Endothelial cell of umbilical vein (primary cell): ENCODE measurements at regions not wholly inside any gene's neighbourhood (a gene's known extent, or its start where the extent isn't known, plus 50 kb on each side); places are given as distances from the start of the nearest gene placed in this dataset.

ENCODE experiments used
- BruUV-seq: library from RNA; stranded (reverse); fragments of 400-500 nt; replicated peaks from 2 replicates; lab custom pipeline; 2021; lab: Mats Ljungman, UMichigan
- CTCF ChIA-PET: fragments of 300-600, 350-600 bp; sonication (Branson Sonifier 250); formaldehyde crosslinking; loops from one replicate; lab custom pipeline; 2021; ENCODE audit warnings: antibody characterized with exemption, inconsistent platforms; lab: Charles Lee
- POLR2A ChIA-PET: fragments of 300-600, 350-600 bp; sonication (Branson Sonifier 250); formaldehyde crosslinking; loops from one replicate; lab custom pipeline; 2021; ENCODE audit warnings: antibody characterized with exemption, inconsistent platforms; lab: Charles Lee
- DNase-seq: peaks from one replicate; pipeline ENCODE4 v3.0.0-alpha.2; 2011; ENCODE audit warnings: low read depth, low spot score
- FAIRE-seq: peaks from 2 replicates; lab custom pipeline; 2011; peaks lifted over from hg19 to GRCh38; lab: Jason Lieb, UNC
- H2AFZ ChIP-seq: 2 replicates; pipeline ENCODE4 v1.6.0; 2012; ENCODE audit warnings: low read depth, low read length, control low read depth, inconsistent platforms
- H3K27ac ChIP-seq: 2 replicates; pipeline ENCODE4 v1.5.1; 2011; ENCODE audit warnings: low read depth, mild to moderate bottlenecking, control low read depth, low read length, moderate library complexity; ENCODE audit not compliant: insufficient read depth
- H3K27me3 ChIP-seq, 2 experiments: 2 replicates each; pipeline versions ENCODE4 v1.6.0 to v1.6.1; 2011; ENCODE audit warnings: low read length in 2 of 2, mixed read lengths in 1 of 2; ENCODE audit not compliant: control insufficient read depth in 2 of 2, insufficient read depth in 2 of 2
- H3K36me3 ChIP-seq, 2 experiments: 2 replicates in 1 of 2; 3 replicates in 1 of 2; pipeline ENCODE4 v1.5.1; 2011; ENCODE audit warnings: low read length in 2 of 2, mild to moderate bottlenecking in 1 of 2, moderate library complexity in 1 of 2; ENCODE audit not compliant: control insufficient read depth in 2 of 2, insufficient read depth in 2 of 2; ENCODE audit errors: extremely low read depth in 1 of 2
- H3K4me1 ChIP-seq: 3 replicates; pipeline ENCODE4 v1.5.1; 2011; ENCODE audit warnings: mild to moderate bottlenecking, low read length; ENCODE audit not compliant: control insufficient read depth, insufficient read depth; ENCODE audit errors: extremely low read depth
- H3K4me2 ChIP-seq: 2 replicates; pipeline ENCODE4 v1.6.1; 2011; ENCODE audit warnings: low read length, control low read depth, mixed read lengths; ENCODE audit not compliant: insufficient read depth
- H3K4me3 ChIP-seq, 3 experiments: fragments of 200-600 bp in 1 of 3; sonication (generic), shearing (Covaris generic) in 1 of 3; replicated peaks in 1 of 3; 2 replicates each; pipeline ENCODE4 v1.5.1; 2011 to 2016; ENCODE audit warnings: control low read depth in 3 of 3, low read length in 3 of 3, mild to moderate bottlenecking in 2 of 3, inconsistent platforms in 1 of 3, low read depth in 1 of 3, moderate library complexity in 1 of 3; ENCODE audit not compliant: insufficient read depth in 1 of 3
- H3K79me2 ChIP-seq: 2 replicates; pipeline ENCODE4 v1.6.0; 2012; ENCODE audit warnings: low read length, inconsistent platforms; ENCODE audit not compliant: control insufficient read depth, insufficient read depth
- H3K9ac ChIP-seq: replicated peaks from 2 replicates; pipeline ENCODE3; 2011; ENCODE audit warnings: low read length, control low read depth; ENCODE audit not compliant: insufficient read depth; ENCODE audit errors: extremely low read depth
- H3K9me1 ChIP-seq: replicated peaks from 3 replicates; pipeline ENCODE4 v1.6.0; 2011; ENCODE audit warnings: mild to moderate bottlenecking, low read length; ENCODE audit not compliant: control insufficient read depth, insufficient read depth; ENCODE audit errors: extremely low read depth
- H3K9me3 ChIP-seq: replicated peaks from 2 replicates; pipeline ENCODE4 v1.5.1; 2012; ENCODE audit warnings: low read length, inconsistent platforms; ENCODE audit not compliant: control insufficient read depth, insufficient read depth
- H4K20me1 ChIP-seq: replicated peaks from 2 replicates; pipeline ENCODE3; 2011; ENCODE audit warnings: mild to moderate bottlenecking, low read length; ENCODE audit not compliant: control insufficient read depth, insufficient read depth; ENCODE audit errors: extremely low read depth
- CTCF ChIP-seq, 2 donors: IDR thresholded peaks; 1 replicate in 1 of 2; 2 replicates in 1 of 2; pipeline ENCODE4 v1.5.1; 2011; ENCODE audit warnings: low read length in 2 of 2, mild to moderate bottlenecking in 2 of 2, moderate library complexity in 2 of 2, control low read depth in 1 of 2, inconsistent platforms in 1 of 2, low read depth in 1 of 2; ENCODE audit not compliant: insufficient read depth in 1 of 2; ENCODE audit errors: extremely low read depth in 1 of 2
- EZH2 ChIP-seq: IDR thresholded peaks from 2 replicates; pipeline ENCODE4 v1.6.1; 2012; ENCODE audit warnings: borderline replicate concordance, low read depth, mild to moderate bottlenecking, moderate library complexity, low read length, inconsistent platforms; ENCODE audit not compliant: severe bottlenecking
- FOS ChIP-seq: IDR thresholded peaks from 2 replicates; pipeline ENCODE4 v1.6.1; 2011; ENCODE audit warnings: mild to moderate bottlenecking, low read length, moderate library complexity, borderline replicate concordance; ENCODE audit not compliant: insufficient read depth
- GATA2 ChIP-seq: IDR thresholded peaks from 2 replicates; pipeline ENCODE4 v1.7.0; 2011; ENCODE audit warnings: low read depth, mild to moderate bottlenecking, moderate library complexity, mixed read lengths, low read length; ENCODE audit not compliant: insufficient read length, insufficient read depth
- JUN ChIP-seq: IDR thresholded peaks from 2 replicates; pipeline ENCODE4 v1.6.1; 2011; ENCODE audit warnings: borderline replicate concordance, low read depth; ENCODE audit not compliant: insufficient read length, insufficient read depth
- MAX ChIP-seq: IDR thresholded peaks from 2 replicates; pipeline ENCODE4 v1.6.1; 2011; ENCODE audit not compliant: insufficient read depth, insufficient read length
- MYC ChIP-seq: IDR thresholded peaks from one replicate; pipeline ENCODE4 v1.6.1; 2011; ENCODE audit warnings: mild to moderate bottlenecking, low read depth, low read length
- POLR2A ChIP-seq: IDR thresholded peaks from 2 replicates; pipeline ENCODE4 v1.6.1; 2012; ENCODE audit warnings: low read depth, mild to moderate bottlenecking, control low read depth, low read length
- POLR2AphosphoS5 ChIP-seq: IDR thresholded peaks from 2 replicates; pipeline ENCODE4 v1.6.1; 2012; ENCODE audit warnings: low read depth, mild to moderate bottlenecking, control low read depth, low read length, moderate library complexity; ENCODE audit not compliant: insufficient read depth
- dilution Hi-C: fragments of 300-500 bp; cut with MboI; formaldehyde crosslinking; loops from one replicate; pipeline ENCODE4 v1.15.0; 2019; ENCODE audit warnings: low sequenced_read_pairs; ENCODE audit not compliant: extremely low pct_ligation_motif_present
- intact Hi-C: fragments of 100-400 bp; cut with micrococcal nuclease; formaldehyde crosslinking; loops from one replicate; pipeline ENCODE4 v1.10.0; 2022

GRCh38 chr18:73662421-73662820 is 485.2 kb downstream of the FBXO15 start:
- intact Hi-C loops: loop anchor here (10.0 kb wide), 1 partner anchor 1252 kb away; no protein-coding TSS in a partner anchor

More at GRCh38 chr18:73662421-73662820, 485.2 kb downstream of the FBXO15 start:
- DNase-seq (no peak), FAIRE-seq (no peak)
- CTCF ChIA-PET: no interaction called here
- H3K9me3 ChIP-seq: peaks cover 2% of the 10 kb centered on the region
- H3K4me2 ChIP-seq: no peak overlapping the region
- H3K4me3 ChIP-seq: no peak overlapping the region
- H3K27me3 ChIP-seq: no peaks in the 10 kb centered on the region
- H3K27ac ChIP-seq: no peak overlapping the region
- dilution Hi-C loops: no loop called here
- no peaks in the 10 kb centered on the region for H3K4me1 ChIP-seq
- no peaks in the 10 kb centered on the region for H3K36me3 ChIP-seq
- H4K20me1 ChIP-seq: no peaks in the 10 kb centered on the region
- TF ChIP-seq MYC (no peak), EZH2 (no peak), JUN (no peak), FOS (no peak), GATA2 (no peak), CTCF (IDR thresholded peaks at IDR 0.05; ENCODE audit: extremely low read depth in 1 of 2, insufficient read depth in 1 of 2, low read depth in 1 of 2, low read length in 2 of 2) (no peak), POLR2AphosphoS5 (no peak), POLR2A (no peak), MAX (no peak)
- no TSS peak for BruUV-seq
- no peaks in the 10 kb centered on the region for H3K9me1 ChIP-seq
- H2AFZ ChIP-seq: no peak overlapping the region
- POLR2A ChIA-PET: no interaction called here
- H3K79me2 ChIP-seq: no peaks in the 10 kb centered on the region
- H3K9ac ChIP-seq: no peak overlapping the region
